WTC11 (cell line): ENCODE measurements at regions not wholly inside any gene's neighbourhood (a gene's known extent, or its start where the extent isn't known, plus 50 kb on each side); places are given as distances from the start of the nearest gene placed in this dataset.

Experiments
- ATAC-seq: fragments of 200-7000 bp; cut with Tn5 transposase; 2 replicates; pipeline ENCODE4 v1.10.0; 2021; ENCODE audit warnings: mild to moderate bottlenecking, moderate library complexity
- CTCF ChIA-PET: fragments of 300-600 bp; sonication (Branson Sonifier 250); formaldehyde crosslinking; loops from one replicate; lab custom pipeline; 2021; ENCODE audit warnings: antibody characterized with exemption; lab: Charles Lee
- POLR2A ChIA-PET: fragments of 350-600 bp; sonication (Branson Sonifier 250); formaldehyde crosslinking; loops from one replicate; lab custom pipeline; 2021; ENCODE audit warnings: antibody characterized with exemption; lab: Charles Lee
- DNase-seq: peaks from one replicate; pipeline ENCODE4 v3.0.0; 2021; ENCODE audit warnings: low spot score
- H3K27ac Mint-ChIP-seq: 2 replicates; pipeline ENCODE4 v1.8.0; 2021; ENCODE audit warnings: mixed read lengths
- H3K27me3 Mint-ChIP-seq: 2 replicates; pipeline ENCODE4 v1.8.0; 2021; ENCODE audit warnings: low read depth, mild to moderate bottlenecking, moderate library complexity, mixed read lengths
- H3K36me3 Mint-ChIP-seq: 2 replicates; pipeline ENCODE4 v1.8.0; 2021; ENCODE audit warnings: mixed read lengths
- H3K4me1 Mint-ChIP-seq: 2 replicates; pipeline ENCODE4 v1.8.0; 2022; ENCODE audit warnings: mixed read lengths
- H3K4me3 Mint-ChIP-seq: 2 replicates; pipeline ENCODE4 v1.8.0; 2021; ENCODE audit warnings: mild to moderate bottlenecking, moderate library complexity, mixed read lengths
- H3K9me3 Mint-ChIP-seq: 2 replicates; pipeline ENCODE4 v1.8.0; 2021; ENCODE audit warnings: mixed read lengths
- E2F1 ChIP-seq: sonication (generic); formaldehyde crosslinking; IDR thresholded peaks from 2 replicates; pipeline ENCODE4 v1.8.0; 2022; ENCODE audit warnings: mild to moderate bottlenecking, missing genetic modification reagents
- ETV6 ChIP-seq: sonication (generic); formaldehyde crosslinking; IDR thresholded peaks from 2 replicates; pipeline ENCODE4 v1.8.1; 2022; ENCODE audit warnings: mild to moderate bottlenecking, missing genetic modification reagents
- FOXJ3 ChIP-seq: sonication (generic); formaldehyde crosslinking; IDR thresholded peaks from 2 replicates; pipeline ENCODE4 v1.9.0; 2021; ENCODE audit warnings: missing genetic modification reagents, mild to moderate bottlenecking, borderline replicate concordance
- FOXK1 ChIP-seq: sonication (generic); formaldehyde crosslinking; IDR thresholded peaks from 2 replicates; pipeline ENCODE4 v1.8.0; 2022; ENCODE audit warnings: mild to moderate bottlenecking, moderate library complexity, missing genetic modification reagents
- GRHL2 ChIP-seq: fragments of 250-450 bp; sonication (Bioruptor Pico); IDR thresholded peaks from 2 replicates; pipeline ENCODE4 v1.8.0; 2022; ENCODE audit warnings: mild to moderate bottlenecking, moderate library complexity; ENCODE audit not compliant: insufficient replicate concordance, severe bottlenecking
- HMGXB4 ChIP-seq: sonication (generic); formaldehyde crosslinking; IDR thresholded peaks from 2 replicates; pipeline ENCODE4 v1.8.1; 2023; ENCODE audit warnings: mild to moderate bottlenecking, moderate library complexity, missing genetic modification reagents
- NR2C2 ChIP-seq: sonication (generic); formaldehyde crosslinking; IDR thresholded peaks from 2 replicates; pipeline ENCODE4 v1.8.0; 2022; ENCODE audit warnings: mild to moderate bottlenecking, missing genetic modification reagents
- OVOL2 ChIP-seq: fragments of 250-450 bp; sonication (Bioruptor Pico); IDR thresholded peaks from 2 replicates; pipeline ENCODE4 v1.9.0; 2021; ENCODE audit warnings: mild to moderate bottlenecking, borderline replicate concordance
- PRRX2 ChIP-seq: fragments of 250-450 bp; sonication (Bioruptor Pico); IDR thresholded peaks from 2 replicates; pipeline ENCODE4 v1.8.0; 2021; ENCODE audit warnings: mild to moderate bottlenecking
- RORB ChIP-seq: fragments of 250-450 bp; sonication (Bioruptor Pico); IDR thresholded peaks from 2 replicates; pipeline ENCODE4 v1.9.0; 2021; ENCODE audit warnings: mild to moderate bottlenecking
- SMAD3 ChIP-seq: sonication (generic); formaldehyde crosslinking; IDR thresholded peaks from 2 replicates; pipeline ENCODE4 v1.8.0; 2022; ENCODE audit warnings: missing genetic modification reagents, mild to moderate bottlenecking, borderline replicate concordance
- TCF7 ChIP-seq: sonication (generic); formaldehyde crosslinking; IDR thresholded peaks from 2 replicates; pipeline ENCODE4 v1.8.0; 2022; ENCODE audit warnings: mild to moderate bottlenecking, low read depth, missing genetic modification reagents, moderate library complexity
- ZNF512 ChIP-seq: sonication (generic); formaldehyde crosslinking; IDR thresholded peaks from 2 replicates; pipeline ENCODE4 v1.8.1; 2022; ENCODE audit warnings: missing genetic modification reagents, borderline replicate concordance
- TF ChIP-seq, protein P1 (sequence below): fragments of 250-450 bp; sonication (Bioruptor Pico); IDR thresholded peaks from 2 replicates; pipeline ENCODE4 v1.9.0; 2021; ENCODE audit warnings: mild to moderate bottlenecking
- TF ChIP-seq, protein P2 (sequence below): sonication (generic); formaldehyde crosslinking; IDR thresholded peaks from 2 replicates; pipeline ENCODE4 v1.8.1; 2023; ENCODE audit warnings: mild to moderate bottlenecking, missing genetic modification reagents
- TF ChIP-seq, protein P3 (sequence below): sonication (generic); formaldehyde crosslinking; IDR thresholded peaks from 2 replicates; pipeline ENCODE4 v1.8.1; 2023; ENCODE audit warnings: mild to moderate bottlenecking, missing genetic modification reagents

DNA sequence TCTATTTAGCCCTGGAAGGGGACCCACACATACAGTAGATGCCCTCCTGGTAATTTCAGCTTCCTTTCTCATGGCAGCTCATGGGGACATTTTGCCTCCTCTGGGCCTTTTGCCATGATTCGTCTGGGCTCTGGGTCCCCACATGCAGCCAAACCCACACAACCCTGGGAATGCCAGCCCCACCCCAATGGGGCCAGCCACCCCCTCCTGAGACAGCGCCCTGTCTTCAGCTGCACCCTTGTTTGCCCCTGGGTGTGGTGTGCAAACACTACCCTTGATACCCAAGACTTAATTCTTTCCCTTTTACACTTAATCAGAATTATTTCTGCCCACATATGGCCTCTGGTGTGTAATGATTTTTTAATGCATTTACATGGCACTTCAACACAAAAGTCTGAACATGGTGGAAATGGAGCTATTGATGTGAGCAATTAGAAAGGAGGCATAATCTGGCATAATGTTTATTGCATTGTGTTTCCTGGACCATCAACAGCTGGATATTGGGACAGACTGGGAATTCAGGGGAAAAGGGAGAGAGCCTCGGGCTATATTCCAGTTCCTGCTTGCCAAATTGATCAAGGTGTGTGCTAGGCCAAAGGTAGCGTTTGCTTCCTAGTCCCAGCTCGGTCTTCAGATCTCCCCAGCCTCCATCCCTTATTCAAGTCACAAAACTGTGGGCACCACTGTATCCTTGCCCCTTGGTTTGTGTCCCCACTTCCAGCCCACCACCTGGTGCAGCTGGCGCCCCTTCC lies 85.0 kb upstream of the ANO1 start:
- H3K27ac Mint-ChIP-seq = no peak overlapping the region
- H3K9me3 Mint-ChIP-seq = peaks cover 14% of the 10 kb centered on the region
- ChIA-PET POLR2A (no interaction called here), CTCF (no interaction called here)
- H3K4me3 Mint-ChIP-seq = no peak overlapping the region
- no peak for TF ChIP-seq PRRX2 (CRISPR knock-in tag)
- no peak for TF ChIP-seq FOXJ3 (CRISPR knock-in tag)
- H3K4me1 Mint-ChIP-seq = no peaks in the 10 kb centered on the region
- ATAC-seq (no peak), DNase-seq (no peak)
- peaks cover 60% of the 10 kb centered on the region for H3K27me3 Mint-ChIP-seq
- H3K36me3 Mint-ChIP-seq = peaks cover 5% of the 10 kb centered on the region; the same call in 1 of the 2 replicates

GRCh38 chr11:69994810-69995209 lies 83.3 kb upstream of the ANO1 start:
- Mint-ChIP-seq H3K36me3 (peaks cover 5% of the 10 kb centered on the region; the same call in 1 of the 2 replicates), H3K4me1 (peaks cover 9% of the 10 kb centered on the region), H3K4me3 (no peak overlapping the region), H3K9me3 (peaks cover 14% of the 10 kb centered on the region), H3K27ac (no peak overlapping the region), H3K27me3 (peaks cover 61% of the 10 kb centered on the region)
- TF ChIP-seq ZNF512 = no peak
- TF ChIP-seq GRHL2 = no peak
- TF ChIP-seq SMAD3 (CRISPR knock-in tag) = no peak
- no peak for TF ChIP-seq NR2C2
- TF ChIP-seq, protein P1, sequence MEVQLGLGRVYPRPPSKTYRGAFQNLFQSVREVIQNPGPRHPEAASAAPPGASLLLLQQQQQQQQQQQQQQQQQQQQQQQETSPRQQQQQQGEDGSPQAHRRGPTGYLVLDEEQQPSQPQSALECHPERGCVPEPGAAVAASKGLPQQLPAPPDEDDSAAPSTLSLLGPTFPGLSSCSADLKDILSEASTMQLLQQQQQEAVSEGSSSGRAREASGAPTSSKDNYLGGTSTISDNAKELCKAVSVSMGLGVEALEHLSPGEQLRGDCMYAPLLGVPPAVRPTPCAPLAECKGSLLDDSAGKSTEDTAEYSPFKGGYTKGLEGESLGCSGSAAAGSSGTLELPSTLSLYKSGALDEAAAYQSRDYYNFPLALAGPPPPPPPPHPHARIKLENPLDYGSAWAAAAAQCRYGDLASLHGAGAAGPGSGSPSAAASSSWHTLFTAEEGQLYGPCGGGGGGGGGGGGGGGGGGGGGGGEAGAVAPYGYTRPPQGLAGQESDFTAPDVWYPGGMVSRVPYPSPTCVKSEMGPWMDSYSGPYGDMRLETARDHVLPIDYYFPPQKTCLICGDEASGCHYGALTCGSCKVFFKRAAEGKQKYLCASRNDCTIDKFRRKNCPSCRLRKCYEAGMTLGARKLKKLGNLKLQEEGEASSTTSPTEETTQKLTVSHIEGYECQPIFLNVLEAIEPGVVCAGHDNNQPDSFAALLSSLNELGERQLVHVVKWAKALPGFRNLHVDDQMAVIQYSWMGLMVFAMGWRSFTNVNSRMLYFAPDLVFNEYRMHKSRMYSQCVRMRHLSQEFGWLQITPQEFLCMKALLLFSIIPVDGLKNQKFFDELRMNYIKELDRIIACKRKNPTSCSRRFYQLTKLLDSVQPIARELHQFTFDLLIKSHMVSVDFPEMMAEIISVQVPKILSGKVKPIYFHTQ = no peak
- no peak for TF ChIP-seq ETV6 (CRISPR knock-in tag)
- no peak for TF ChIP-seq TCF7 (CRISPR knock-in tag)
- TF ChIP-seq FOXK1 (CRISPR knock-in tag) = no peak
- no peak for TF ChIP-seq OVOL2 (CRISPR knock-in tag)
- no peak for TF ChIP-seq FOXJ3 (CRISPR knock-in tag)
- no peak for TF ChIP-seq E2F1 (CRISPR knock-in tag)
- TF ChIP-seq, protein P2, sequence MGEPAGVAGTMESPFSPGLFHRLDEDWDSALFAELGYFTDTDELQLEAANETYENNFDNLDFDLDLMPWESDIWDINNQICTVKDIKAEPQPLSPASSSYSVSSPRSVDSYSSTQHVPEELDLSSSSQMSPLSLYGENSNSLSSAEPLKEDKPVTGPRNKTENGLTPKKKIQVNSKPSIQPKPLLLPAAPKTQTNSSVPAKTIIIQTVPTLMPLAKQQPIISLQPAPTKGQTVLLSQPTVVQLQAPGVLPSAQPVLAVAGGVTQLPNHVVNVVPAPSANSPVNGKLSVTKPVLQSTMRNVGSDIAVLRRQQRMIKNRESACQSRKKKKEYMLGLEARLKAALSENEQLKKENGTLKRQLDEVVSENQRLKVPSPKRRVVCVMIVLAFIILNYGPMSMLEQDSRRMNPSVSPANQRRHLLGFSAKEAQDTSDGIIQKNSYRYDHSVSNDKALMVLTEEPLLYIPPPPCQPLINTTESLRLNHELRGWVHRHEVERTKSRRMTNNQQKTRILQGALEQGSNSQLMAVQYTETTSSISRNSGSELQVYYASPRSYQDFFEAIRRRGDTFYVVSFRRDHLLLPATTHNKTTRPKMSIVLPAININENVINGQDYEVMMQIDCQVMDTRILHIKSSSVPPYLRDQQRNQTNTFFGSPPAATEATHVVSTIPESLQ (CRISPR knock-in tag) = no peak
- no peak for TF ChIP-seq RORB
- no peak for TF ChIP-seq HMGXB4 (CRISPR knock-in tag)
- TF ChIP-seq, protein P3, sequence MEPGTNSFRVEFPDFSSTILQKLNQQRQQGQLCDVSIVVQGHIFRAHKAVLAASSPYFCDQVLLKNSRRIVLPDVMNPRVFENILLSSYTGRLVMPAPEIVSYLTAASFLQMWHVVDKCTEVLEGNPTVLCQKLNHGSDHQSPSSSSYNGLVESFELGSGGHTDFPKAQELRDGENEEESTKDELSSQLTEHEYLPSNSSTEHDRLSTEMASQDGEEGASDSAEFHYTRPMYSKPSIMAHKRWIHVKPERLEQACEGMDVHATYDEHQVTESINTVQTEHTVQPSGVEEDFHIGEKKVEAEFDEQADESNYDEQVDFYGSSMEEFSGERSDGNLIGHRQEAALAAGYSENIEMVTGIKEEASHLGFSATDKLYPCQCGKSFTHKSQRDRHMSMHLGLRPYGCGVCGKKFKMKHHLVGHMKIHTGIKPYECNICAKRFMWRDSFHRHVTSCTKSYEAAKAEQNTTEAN = no peak
- DNase-seq = no peak
- no peak for ATAC-seq
- CTCF ChIA-PET = no interaction called here
- POLR2A ChIA-PET = no interaction called here
